GM23338 (cell line): ENCODE measurements at regions not wholly inside any gene's neighbourhood (a gene's known extent, or its start where the extent isn't known, plus 50 kb on each side); places are given as distances from the start of the nearest gene placed in this dataset.

Source experiments
- CREB1 ChIP-seq: fragments of 250-450 bp; sonication (Bioruptor Pico); IDR thresholded peaks from 2 replicates; pipeline ENCODE4 v1.5.0; 2020; ENCODE audit warnings: low read depth, mild to moderate bottlenecking, moderate library complexity
- CTCF ChIP-seq, 2 experiments: fragments of 200-600 bp in 1 of 2; sonication (generic) in 1 of 2; conservative IDR thresholded peaks; 2 replicates each; pipeline versions ENCODE4 v1.5.1 to v1.6.1; 2016 to 2017; ENCODE audit warnings: antibody characterized with exemption in 2 of 2, low read depth in 2 of 2, mild to moderate bottlenecking in 2 of 2, moderate library complexity in 1 of 2
- REST ChIP-seq: IDR thresholded peaks from one replicate; pipeline ENCODE4 v1.6.1; 2018; ENCODE audit warnings: antibody characterized with exemption; ENCODE audit not compliant: unreplicated experiment

DNA sequence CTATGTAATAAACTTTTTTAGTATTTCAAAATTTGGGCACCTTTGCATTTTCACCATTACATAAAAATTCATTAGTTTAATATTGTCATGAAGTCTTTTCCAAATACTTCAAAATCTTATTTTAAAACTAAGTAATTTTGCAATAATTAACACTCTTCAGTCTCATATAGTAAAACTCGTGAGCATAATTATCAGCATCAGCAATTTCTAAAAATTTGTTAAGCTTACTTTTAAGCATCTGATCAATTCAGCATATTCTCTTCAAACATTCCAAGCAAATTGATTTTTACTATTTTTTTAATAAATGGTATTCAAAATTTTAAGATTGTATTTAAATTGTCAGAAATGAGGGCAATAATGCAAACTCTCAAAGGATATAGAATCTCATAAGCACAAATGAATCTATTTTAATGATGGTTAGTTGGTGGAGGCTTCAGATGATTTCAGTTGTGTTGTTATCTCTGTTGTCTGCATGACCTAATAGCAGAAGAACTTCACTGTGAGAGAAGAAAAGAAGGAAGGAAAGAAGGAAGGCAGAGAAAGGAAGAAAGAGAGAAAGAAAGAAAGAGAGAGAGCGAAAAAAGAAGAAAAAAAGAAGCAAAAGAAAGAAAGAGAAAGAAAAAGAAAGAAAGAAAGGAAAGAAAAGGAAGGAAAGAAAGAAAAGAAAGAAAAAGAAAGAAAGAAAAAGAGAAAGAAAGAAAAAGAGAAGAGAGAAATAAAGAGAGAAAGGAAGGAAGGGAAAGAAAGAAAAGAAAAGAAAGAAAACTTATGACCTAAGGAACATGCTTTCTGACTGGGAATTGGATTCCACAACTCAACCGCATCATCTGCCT is 860.5 kb downstream of the NCAM2 start:
- TF ChIP-seq CTCF (conservative IDR thresholded peaks at IDR 0.05; ENCODE audit: low read depth in 2 of 2) (no peak), REST (no peak), CREB1 (CRISPR knock-in tag) (no peak)
